SHP77 (cell line): ENCODE measurements at regions not wholly inside any gene's neighbourhood (a gene's known extent, or its start where the extent isn't known, plus 50 kb on each side); places are given as distances from the start of the nearest gene placed in this dataset.

Experiments
- DNase-seq, 2 experiments: peaks; one replicate each; lab custom pipeline; 2025; lab: John Stamatoyannopoulos, UW

- DNase-seq: no peak
Observed at GRCh38 chr4:98765771-98766170, 107.4 kb upstream of the TSPAN5 start.

GRCh38 chr4:98758182-98758581, 99.8 kb upstream of the TSPAN5 start:
- DNase-seq: no peak

GRCh38 chr4:98754736-98755135, 96.3 kb upstream of the TSPAN5 start:
- DNase-seq: no peak

- no peak for DNase-seq
Observed at GRCh38 chr4:98749206-98749605, 90.8 kb upstream of the TSPAN5 start.

GRCh38 chr4:98748609-98749008, 90.2 kb upstream of the TSPAN5 start:
- no peak for DNase-seq

GRCh38 chr4:98747393-98748091, 89.1 kb upstream of the TSPAN5 start:
- no peak for DNase-seq

- no peak for DNase-seq
Observed at GRCh38 chr4:98746936-98747335, 88.5 kb upstream of the TSPAN5 start.

- no peak for DNase-seq
Observed at GRCh38 chr4:98746530-98746929, 88.1 kb upstream of the TSPAN5 start.

GRCh38 chr4:98745366-98745765, 87.0 kb upstream of the TSPAN5 start:
- no peak for DNase-seq

GRCh38 chr4:98744372-98745150, 86.2 kb upstream of the TSPAN5 start:
- DNase-seq: no peak

GRCh38 chr4:98741952-98742351, 83.5 kb upstream of the TSPAN5 start:
- DNase-seq: no peak

GRCh38 chr4:98739751-98740150, 81.3 kb upstream of the TSPAN5 start:
- no peak for DNase-seq

GRCh38 chr4:98733601-98734000, 75.2 kb upstream of the TSPAN5 start:
- DNase-seq: no peak

GRCh38 chr4:98728871-98729270, 70.5 kb upstream of the TSPAN5 start:
- no peak for DNase-seq

- no peak for DNase-seq
Observed at GRCh38 chr4:98728433-98728832, 70.0 kb upstream of the TSPAN5 start.

- no peak for DNase-seq
Observed at GRCh38 chr4:98722000-98722399, 63.6 kb upstream of the TSPAN5 start.

- no peak for DNase-seq
Observed at GRCh38 chr4:98720871-98721480, 62.6 kb upstream of the TSPAN5 start.

GRCh38 chr4:98716796-98717195, 58.4 kb upstream of the TSPAN5 start:
- DNase-seq: no peak

- no peak for DNase-seq
Observed at GRCh38 chr4:98712607-98713006, 54.2 kb upstream of the TSPAN5 start.

GRCh38 chr4:98711526-98711925, 53.1 kb upstream of the TSPAN5 start:
- no peak for DNase-seq

GRCh38 chr4:98710831-98711230, 52.4 kb upstream of the TSPAN5 start:
- no peak for DNase-seq
